Stimulated activated CD4-positive, alpha-beta T cell treated with anti-CD3 and anti-CD28 coated beads, Interleukin-2, amount 100 ng/mL, for 48 hours (primary cell): ENCODE measurements at regions not wholly inside any gene's neighbourhood (a gene's known extent, or its start where the extent isn't known, plus 50 kb on each side); places are given as distances from the start of the nearest gene placed in this dataset.

Experiments
- DNase-seq, 2 donors: peaks; one replicate each; pipeline ENCODE4 v3.0.0-alpha.2; 2020

GRCh38 chr12:77488041-77488620 is 342.6 kb upstream of the NAV3 start:
- no peak for DNase-seq

GRCh38 chr12:77486872-77487271 is 343.8 kb upstream of the NAV3 start:
- no peak for DNase-seq

GRCh38 chr12:77485961-77486854 is 344.5 kb upstream of the NAV3 start:
- no peak for DNase-seq

- DNase-seq, result no peak
Observed at GRCh38 chr12:77481687-77482086, 349.0 kb upstream of the NAV3 start.

- DNase-seq, result no peak
Observed at GRCh38 chr12:77477907-77478533, 352.7 kb upstream of the NAV3 start.

- no peak for DNase-seq
Observed at GRCh38 chr12:77471801-77472200, 358.9 kb upstream of the NAV3 start.

- no peak for DNase-seq
Observed at GRCh38 chr12:77469578-77470333, 360.9 kb upstream of the NAV3 start.

GRCh38 chr12:77442633-77443032 is 377.3 kb upstream of the E2F7 start:
- no peak for DNase-seq

- no peak for DNase-seq
Observed at GRCh38 chr12:77439749-77440148, 374.4 kb upstream of the E2F7 start.

GRCh38 chr12:77438644-77439043 is 373.3 kb upstream of the E2F7 start:
- DNase-seq, result no peak

- DNase-seq, result no peak
Observed at GRCh38 chr12:77437206-77437605, 371.8 kb upstream of the E2F7 start.

- DNase-seq, result no peak
Observed at GRCh38 chr12:77435446-77436091, 370.2 kb upstream of the E2F7 start.

GRCh38 chr12:77433799-77434198 is 368.4 kb upstream of the E2F7 start:
- DNase-seq, result no peak

GRCh38 chr12:77429426-77429825 is 364.1 kb upstream of the E2F7 start:
- no peak for DNase-seq

- no peak for DNase-seq
Observed at GRCh38 chr12:77421152-77421551, 355.8 kb upstream of the E2F7 start.

- no peak for DNase-seq
Observed at GRCh38 chr12:77409551-77409950, 344.2 kb upstream of the E2F7 start.

- no peak for DNase-seq
Observed at GRCh38 chr12:77407931-77408330, 342.6 kb upstream of the E2F7 start.

GRCh38 chr12:77406219-77406905 is 341.0 kb upstream of the E2F7 start:
- DNase-seq, result no peak

- DNase-seq, result no peak
Observed at GRCh38 chr12:77402716-77403115, 337.3 kb upstream of the E2F7 start.

- DNase-seq, result no peak
Observed at GRCh38 chr12:77401770-77402081, 336.4 kb upstream of the E2F7 start.

GRCh38 chr12:77401064-77401769 is 335.8 kb upstream of the E2F7 start:
- no peak for DNase-seq
